HepG2 (cell line): ENCODE measurements at regions not wholly inside any gene's neighbourhood (a gene's known extent, or its start where the extent isn't known, plus 50 kb on each side); places are given as distances from the start of the nearest gene placed in this dataset.

ENCODE experiments used
- CTCF ChIP-seq: sonication (generic); formaldehyde crosslinking; IDR thresholded peaks from 2 replicates; pipeline ENCODE4 v1.5.0; 2020; ENCODE audit warnings: mild to moderate bottlenecking, missing genetic modification reagents, moderate library complexity
- EP300 ChIP-seq, 3 experiments: sonication (generic) in 1 of 3; formaldehyde crosslinking in 1 of 3; IDR thresholded peaks; 2 replicates each; pipeline versions ENCODE4 v1.5.1 to v1.6.1; 2011 to 2020; ENCODE audit warnings: low read depth in 2 of 3, low read length in 2 of 3, borderline replicate concordance in 1 of 3, improper control_type of control experiment in 1 of 3, mild to moderate bottlenecking in 1 of 3, missing genetic modification reagents in 1 of 3, moderate library complexity in 1 of 3
- HCFC1 ChIP-seq: fragments of 150-350 bp; IDR thresholded peaks from 2 replicates; pipeline ENCODE4 v1.6.1; 2014; ENCODE audit warnings: low read depth, low read length
- HNRNPH1 ChIP-seq: fragments of 200-400 bp; formaldehyde crosslinking; optimal IDR thresholded peaks from 2 replicates; pipeline ENCODE3; 2017; ENCODE audit warnings: mild to moderate bottlenecking, low read depth, low read length
- KDM5A ChIP-seq: fragments of 200-600 bp; sonication (generic); IDR thresholded peaks from 2 replicates; pipeline ENCODE4 v1.7.0; 2018; ENCODE audit warnings: antibody characterized with exemption, mild to moderate bottlenecking, low read length, borderline replicate concordance
- SRF ChIP-seq: IDR thresholded peaks from 2 replicates; pipeline ENCODE4 v1.6.1; 2011; ENCODE audit warnings: mild to moderate bottlenecking, low read depth, low read length, moderate library complexity
- SUZ12 ChIP-seq: fragments of 150-350 bp; IDR thresholded peaks from 2 replicates; pipeline ENCODE4 v1.6.1; 2014; ENCODE audit warnings: low read depth, low read length
- ZFP41 ChIP-seq: sonication (generic); formaldehyde crosslinking; IDR thresholded peaks from 2 replicates; pipeline ENCODE4 v1.4.0; 2020; ENCODE audit warnings: mild to moderate bottlenecking, missing genetic modification reagents, borderline replicate concordance
- ZNF318 ChIP-seq: sonication (generic); formaldehyde crosslinking; IDR thresholded peaks from 2 replicates; pipeline ENCODE4 v1.4.0; 2020; ENCODE audit warnings: mild to moderate bottlenecking, missing genetic modification reagents
- ZNF34 ChIP-seq: sonication (generic); formaldehyde crosslinking; IDR thresholded peaks from 2 replicates; pipeline ENCODE4 v1.4.0; 2020; ENCODE audit warnings: mild to moderate bottlenecking, missing genetic modification reagents, borderline replicate concordance
- ZZZ3 ChIP-seq: sonication (generic); formaldehyde crosslinking; IDR thresholded peaks from 2 replicates; pipeline ENCODE4 v1.4.0; 2020; ENCODE audit warnings: missing genetic modification reagents, mild to moderate bottlenecking, borderline replicate concordance
- TF ChIP-seq, protein P1 (sequence below): sonication (generic); formaldehyde crosslinking; IDR thresholded peaks from 2 replicates; pipeline ENCODE4 v1.8.1; 2023; ENCODE audit warnings: mild to moderate bottlenecking, inconsistent platforms, moderate library complexity, missing genetic modification reagents, borderline replicate concordance
- TF ChIP-seq, protein P2 (sequence below): IDR thresholded peaks from 2 replicates; pipeline ENCODE4 v1.6.1; 2012; ENCODE audit warnings: inconsistent platforms

DNA sequence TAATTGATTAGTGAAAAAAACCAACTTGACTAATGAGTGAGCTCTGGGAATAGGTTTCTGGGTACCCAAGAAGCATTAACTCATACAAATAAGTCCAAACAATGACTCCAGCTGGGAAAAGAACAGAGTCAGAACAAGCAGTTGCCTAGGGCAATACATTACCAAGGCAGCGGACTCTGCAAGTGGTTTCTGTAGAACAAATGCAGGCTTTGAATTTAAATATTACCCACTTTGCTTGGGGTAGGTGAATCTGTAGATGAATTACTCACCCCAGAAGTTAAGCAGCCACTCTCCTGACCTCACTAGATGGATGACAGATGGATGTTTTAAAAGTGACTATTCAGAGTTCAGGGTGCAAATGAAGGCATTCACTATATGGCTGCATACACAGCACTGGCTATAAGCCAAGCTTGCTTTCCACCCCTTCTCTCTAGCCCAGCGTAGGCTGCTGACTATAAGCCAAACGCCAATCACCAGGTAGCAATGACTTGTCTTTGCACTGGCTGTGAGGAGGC is 73.1 kb upstream of the BHLHE40 start:
- TF ChIP-seq CTCF (no peak), ZNF34 (CRISPR knock-in tag) (no peak), ZFP41 (CRISPR knock-in tag) (no peak), SRF (no peak), SUZ12 (no peak), ZZZ3 (CRISPR knock-in tag) (no peak), ZNF318 (CRISPR knock-in tag) (no peak), HNRNPH1 (no peak), EP300 (IDR thresholded peaks at IDR 0.05; ENCODE audit: low read depth in 2 of 2, low read length in 2 of 2) (no peak), EP300 (CRISPR knock-in tag; IDR thresholded peaks at IDR 0.05; ENCODE audit: borderline replicate concordance) (no peak), KDM5A (no peak), HCFC1 (no peak)
- TF ChIP-seq, protein P1, sequence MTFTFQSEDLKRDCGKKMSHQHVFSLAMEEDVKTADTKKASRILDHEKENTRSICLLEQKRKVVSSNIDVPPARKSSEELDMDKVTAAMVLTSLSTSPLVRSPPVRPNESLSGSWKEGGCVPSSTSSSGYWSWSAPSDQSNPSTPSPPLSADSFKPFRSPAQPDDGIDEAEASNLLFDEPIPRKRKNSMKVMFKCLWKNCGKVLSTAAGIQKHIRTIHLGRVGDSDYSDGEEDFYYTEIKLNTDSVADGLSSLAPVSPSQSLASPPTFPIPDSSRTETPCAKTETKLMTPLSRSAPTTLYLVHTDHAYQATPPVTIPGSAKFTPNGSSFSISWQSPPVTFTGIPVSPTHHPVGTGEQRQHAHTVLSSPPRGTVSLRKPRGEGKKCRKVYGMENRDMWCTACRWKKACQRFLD (CRISPR knock-in tag) = no peak
- TF ChIP-seq, protein P2, sequence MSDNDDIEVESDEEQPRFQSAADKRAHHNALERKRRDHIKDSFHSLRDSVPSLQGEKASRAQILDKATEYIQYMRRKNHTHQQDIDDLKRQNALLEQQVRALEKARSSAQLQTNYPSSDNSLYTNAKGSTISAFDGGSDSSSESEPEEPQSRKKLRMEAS = no peak
